GM18873 (cell line): ENCODE measurements at regions not wholly inside any gene's neighbourhood (a gene's known extent, or its start where the extent isn't known, plus 50 kb on each side); places are given as distances from the start of the nearest gene placed in this dataset.

ENCODE experiments used
- ATAC-seq: cut with Tn5 transposase; IDR thresholded peaks from one replicate; pipeline ENCODE4 v1.9.1; 2021; ENCODE audit warnings: mild to moderate bottlenecking, moderate library complexity, moderate number of reproducible peaks; ENCODE audit not compliant: unreplicated experiment, low FRiP score

- no peak for ATAC-seq
Observed at GRCh38 chr1:232389744-232390143, 240.2 kb downstream of the SIPA1L2 start.

- no peak for ATAC-seq
Observed at GRCh38 chr1:232388363-232388762, 241.6 kb downstream of the SIPA1L2 start.

GRCh38 chr1:232386721-232387510 lies 243.0 kb downstream of the SIPA1L2 start:
- no peak for ATAC-seq

- no peak for ATAC-seq
Observed at GRCh38 chr1:232386294-232386693, 243.6 kb downstream of the SIPA1L2 start.

GRCh38 chr1:232385221-232385620 lies 244.7 kb downstream of the SIPA1L2 start:
- ATAC-seq = no peak

GRCh38 chr1:232384171-232384883 lies 245.6 kb downstream of the SIPA1L2 start:
- ATAC-seq = no peak

- no peak for ATAC-seq
Observed at GRCh38 chr1:232383455-232384123, 246.3 kb downstream of the SIPA1L2 start.

GRCh38 chr1:232382671-232383070 lies 247.3 kb downstream of the SIPA1L2 start:
- ATAC-seq = no peak

- no peak for ATAC-seq
Observed at GRCh38 chr1:232381394-232382100, 248.4 kb downstream of the SIPA1L2 start.

GRCh38 chr1:232380596-232380995 lies 249.3 kb downstream of the SIPA1L2 start:
- no peak for ATAC-seq

GRCh38 chr1:232380131-232380530 lies 249.8 kb downstream of the SIPA1L2 start:
- no peak for ATAC-seq

GRCh38 chr1:232379063-232379434 lies 250.9 kb downstream of the SIPA1L2 start:
- ATAC-seq = no peak

- no peak for ATAC-seq
Observed at GRCh38 chr1:232378266-232379062, 251.5 kb downstream of the SIPA1L2 start.

- no peak for ATAC-seq
Observed at GRCh38 chr1:232377494-232377770, 252.5 kb downstream of the SIPA1L2 start.

- no peak for ATAC-seq
Observed at GRCh38 chr1:232376632-232377493, 253.1 kb downstream of the SIPA1L2 start.

- no peak for ATAC-seq
Observed at GRCh38 chr1:232372841-232373440, 257.0 kb downstream of the SIPA1L2 start.

GRCh38 chr1:232372431-232372830 lies 257.5 kb downstream of the SIPA1L2 start:
- ATAC-seq = no peak

GRCh38 chr1:232369451-232370296 lies 260.3 kb downstream of the SIPA1L2 start:
- ATAC-seq = no peak
